MM.1S (cell line): ENCODE measurements at regions not wholly inside any gene's neighbourhood (a gene's known extent, or its start where the extent isn't known, plus 50 kb on each side); places are given as distances from the start of the nearest gene placed in this dataset.

Source experiments
- EZH2 ChIP-seq: fragments of 300-600 bp; sonication (generic); optimal IDR thresholded peaks from 2 replicates; pipeline ENCODE3; 2017; ENCODE audit warnings: low read depth, mild to moderate bottlenecking, antibody characterized with exemption, low read length, mixed read lengths
- TF ChIP-seq, protein P1 (sequence below): fragments of 300-600 bp; sonication (generic); IDR thresholded peaks from 2 replicates; pipeline ENCODE4 v1.5.1; 2016; ENCODE audit warnings: antibody characterized with exemption, low read length, mixed read lengths

DNA sequence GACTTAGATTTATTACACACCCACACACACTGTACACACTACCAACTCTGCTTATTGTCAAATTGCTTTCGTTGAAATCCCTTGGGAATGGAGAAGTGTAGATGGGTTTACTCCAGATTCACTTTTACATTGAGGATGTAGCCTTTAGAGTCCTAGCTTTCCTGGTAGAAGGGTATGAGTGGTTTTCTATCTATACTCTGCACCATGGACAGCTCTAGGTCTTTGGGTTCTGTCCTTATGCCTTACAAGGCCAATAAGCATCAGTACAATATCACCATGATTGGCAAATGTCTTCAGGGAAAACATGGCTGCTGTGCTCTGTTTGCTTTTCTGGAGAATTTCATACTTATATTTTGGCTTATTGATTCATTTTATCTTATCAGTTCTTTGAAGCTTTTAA lies 1063.9 kb downstream of the SLC6A15 start:
- TF ChIP-seq, protein P1, sequence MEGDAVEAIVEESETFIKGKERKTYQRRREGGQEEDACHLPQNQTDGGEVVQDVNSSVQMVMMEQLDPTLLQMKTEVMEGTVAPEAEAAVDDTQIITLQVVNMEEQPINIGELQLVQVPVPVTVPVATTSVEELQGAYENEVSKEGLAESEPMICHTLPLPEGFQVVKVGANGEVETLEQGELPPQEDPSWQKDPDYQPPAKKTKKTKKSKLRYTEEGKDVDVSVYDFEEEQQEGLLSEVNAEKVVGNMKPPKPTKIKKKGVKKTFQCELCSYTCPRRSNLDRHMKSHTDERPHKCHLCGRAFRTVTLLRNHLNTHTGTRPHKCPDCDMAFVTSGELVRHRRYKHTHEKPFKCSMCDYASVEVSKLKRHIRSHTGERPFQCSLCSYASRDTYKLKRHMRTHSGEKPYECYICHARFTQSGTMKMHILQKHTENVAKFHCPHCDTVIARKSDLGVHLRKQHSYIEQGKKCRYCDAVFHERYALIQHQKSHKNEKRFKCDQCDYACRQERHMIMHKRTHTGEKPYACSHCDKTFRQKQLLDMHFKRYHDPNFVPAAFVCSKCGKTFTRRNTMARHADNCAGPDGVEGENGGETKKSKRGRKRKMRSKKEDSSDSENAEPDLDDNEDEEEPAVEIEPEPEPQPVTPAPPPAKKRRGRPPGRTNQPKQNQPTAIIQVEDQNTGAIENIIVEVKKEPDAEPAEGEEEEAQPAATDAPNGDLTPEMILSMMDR = no peak
- no peak for TF ChIP-seq EZH2
